ENCODE measurements at regions not wholly inside any gene's neighbourhood (a gene's known extent, or its start where the extent isn't known, plus 50 kb on each side); places are given as distances from the start of the nearest gene placed in this dataset.
A peak's percentile ranks its signal among the peaks of the same experiment; 100 is the strongest.
"Not testable (repeated sequence)": the region's sequence is repeated elsewhere in the genome, so short reads cannot be mapped to it uniquely, and the experiment has no call there.

GRCh38 chr16:54879681-54880080 is 51.0 kb upstream of the IRX5 start:
- DNase-seq (ENCODE audit: low read depth): no peak

DNA sequence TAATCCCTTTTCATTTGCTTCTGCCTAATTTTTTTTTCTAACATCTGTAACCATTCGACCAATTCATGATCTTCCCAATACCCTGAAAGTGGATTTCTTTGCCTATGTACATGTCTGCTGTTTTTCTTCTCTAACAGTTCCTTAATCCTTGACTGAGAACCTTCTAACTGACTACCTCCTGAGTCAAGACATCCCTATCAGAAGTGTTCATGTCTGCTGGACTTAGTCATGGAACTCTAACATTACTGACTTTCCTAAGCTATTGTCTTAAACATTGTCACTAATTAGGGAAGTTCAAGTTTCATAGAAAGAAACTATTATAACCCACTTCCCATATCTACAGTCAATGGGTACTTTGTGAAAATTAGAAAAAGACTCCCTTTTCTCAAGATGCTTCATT is 52.4 kb upstream of the IRX5 start:
- no peak for DNase-seq (ENCODE audit: low read depth)

DNA sequence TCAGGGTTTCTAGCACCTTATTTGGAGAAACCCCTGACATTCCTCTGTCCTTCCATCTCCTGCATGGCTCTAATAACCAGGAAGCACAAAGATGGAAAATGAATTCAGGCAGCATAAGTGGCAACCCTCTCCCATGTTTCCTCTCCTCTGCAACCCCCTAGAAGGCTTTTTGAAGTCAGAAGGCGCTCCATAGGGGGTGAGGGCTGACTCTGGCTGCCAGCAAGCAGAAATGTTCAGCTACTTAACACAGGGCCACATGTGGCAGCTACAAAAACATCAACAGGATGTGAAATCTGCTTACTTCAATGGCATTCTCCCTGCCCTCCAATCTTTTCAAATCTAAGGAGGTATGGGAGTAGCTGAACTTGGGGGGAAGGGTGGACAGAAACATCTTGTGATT is 55.2 kb upstream of the IRX5 start:
- no peak for DNase-seq (ENCODE audit: low read depth)

- DNase-seq (ENCODE audit: low read depth): not testable (repeated sequence)
These were observed 56.8 kb upstream of the IRX5 start for GRCh38 chr16:54873716-54874373.

GRCh38 chr16:54873071-54873470 is 57.6 kb upstream of the IRX5 start:
- no peak for DNase-seq (ENCODE audit: low read depth)

- no peak for DNase-seq (ENCODE audit: low read depth)
These were observed 60.5 kb upstream of the IRX5 start for GRCh38 chr16:54870151-54870550.

GRCh38 chr16:54867302-54867832 is 63.3 kb upstream of the IRX5 start:
- DNase-seq (ENCODE audit: low read depth): no peak

GRCh38 chr16:54862529-54862928 is 68.1 kb upstream of the IRX5 start:
- DNase-seq (ENCODE audit: low read depth): no peak

DNA sequence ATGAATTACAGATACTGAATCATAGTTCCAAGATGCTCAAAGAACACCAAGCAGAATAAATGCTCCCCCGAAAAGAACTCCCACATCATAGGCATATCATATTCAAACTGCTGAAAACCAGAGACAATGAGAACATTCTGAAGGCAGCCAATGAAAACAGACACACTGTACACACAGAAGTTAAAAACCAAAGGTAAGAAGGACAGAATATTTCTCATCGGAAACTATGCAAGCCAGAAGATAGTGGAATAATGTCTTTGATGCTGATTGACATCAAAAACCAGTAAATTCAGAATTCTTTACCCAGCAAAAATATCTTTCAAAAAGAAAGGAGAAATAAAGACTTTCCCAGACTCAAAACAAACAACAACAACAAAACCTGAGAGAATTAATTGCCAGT is 73.8 kb upstream of the IRX5 start:
- DNase-seq (ENCODE audit: low read depth): no peak

- no peak for DNase-seq (ENCODE audit: low read depth)
These were observed 83.1 kb upstream of the IRX5 start for GRCh38 chr16:54847609-54848008.

DNA sequence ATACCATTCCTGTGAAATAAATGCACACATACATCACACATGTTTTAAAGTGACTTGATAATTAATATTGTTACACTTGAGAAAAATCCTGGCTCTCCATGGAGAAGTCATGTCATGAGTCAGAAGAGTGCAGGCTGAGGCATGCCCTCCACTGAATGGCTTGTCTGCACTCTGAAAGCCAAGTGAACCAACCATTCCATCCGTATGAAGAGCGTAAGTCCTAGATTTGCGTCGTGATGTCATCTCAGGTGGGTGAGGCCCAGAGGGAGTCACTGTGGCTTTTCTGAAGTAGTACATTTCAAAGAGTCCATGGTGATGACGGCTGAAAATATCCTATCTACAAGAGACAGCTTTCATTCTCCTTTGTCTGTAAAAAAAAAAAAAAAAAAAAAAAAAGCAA is 83.5 kb upstream of the IRX5 start:
- DNase-seq (ENCODE audit: low read depth): no peak

- DNase-seq (ENCODE audit: low read depth): no peak
These were observed 83.9 kb upstream of the IRX5 start for GRCh38 chr16:54846766-54847165.

- DNase-seq (ENCODE audit: low read depth): no peak
These were observed 87.3 kb upstream of the IRX5 start for GRCh38 chr16:54843424-54843750.

DNA sequence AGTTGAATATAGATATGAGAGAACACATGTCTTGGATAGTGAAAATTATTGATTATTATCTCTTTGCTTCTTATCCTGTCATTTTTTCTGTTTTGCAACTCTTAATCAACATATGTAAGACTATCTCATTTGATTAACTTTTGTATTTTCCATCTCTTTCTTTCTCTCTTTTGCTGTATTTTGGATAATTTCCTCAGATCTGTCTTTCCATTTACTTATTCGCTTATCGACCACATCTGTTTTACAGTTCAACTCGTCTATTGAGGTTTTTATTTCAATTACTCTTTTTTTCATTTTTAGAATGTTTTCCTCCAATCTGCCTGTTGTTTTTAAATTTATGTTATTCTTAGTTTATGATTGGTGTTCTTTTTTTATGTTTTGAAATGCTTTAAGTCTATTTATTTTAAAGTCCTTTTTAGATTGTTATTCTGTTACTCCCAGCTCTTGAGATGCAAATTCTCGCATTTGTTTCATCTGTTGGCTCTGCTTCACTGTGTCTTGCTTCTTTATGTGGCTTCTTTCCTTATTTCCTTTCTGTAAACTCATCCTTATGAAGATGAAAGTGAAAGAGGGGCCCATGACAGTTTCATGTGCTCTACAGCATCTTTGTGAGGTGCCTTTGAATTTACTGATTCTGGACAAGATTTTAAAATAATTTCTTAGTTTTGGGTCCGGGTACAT is 87.8 kb upstream of the IRX5 start:
- no peak for DNase-seq (ENCODE audit: low read depth)

DNA sequence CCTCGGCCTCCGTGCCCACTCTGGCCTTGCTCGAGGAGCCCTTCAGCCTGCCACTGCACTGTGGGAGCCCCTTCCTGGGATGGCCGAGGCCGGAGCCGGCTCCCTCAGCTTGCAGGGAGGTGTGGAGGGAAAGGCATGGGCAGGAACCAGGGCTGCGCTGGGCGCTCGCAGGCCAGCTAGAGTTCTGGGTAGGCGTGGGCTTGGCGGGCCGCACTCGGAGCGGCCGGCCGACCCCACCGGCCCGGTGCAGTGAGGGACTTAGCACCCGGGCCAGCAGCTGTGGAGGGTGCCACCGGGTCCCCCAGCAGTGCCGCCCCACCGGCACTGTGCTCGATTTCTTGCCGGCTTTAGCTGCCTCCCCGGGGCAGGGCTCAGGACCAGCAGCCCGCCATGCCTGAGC is 101.0 kb upstream of the IRX5 start:
- no peak for DNase-seq (ENCODE audit: low read depth)

GRCh38 chr16:54822892-54823291 is 107.8 kb upstream of the IRX5 start:
- no peak for DNase-seq (ENCODE audit: low read depth)

GRCh38 chr16:54822492-54822891 is 108.2 kb upstream of the IRX5 start:
- no peak for DNase-seq (ENCODE audit: low read depth)

GRCh38 chr16:54821731-54822130 is 108.9 kb upstream of the IRX5 start:
- DNase-seq (ENCODE audit: low read depth): no peak

DNA sequence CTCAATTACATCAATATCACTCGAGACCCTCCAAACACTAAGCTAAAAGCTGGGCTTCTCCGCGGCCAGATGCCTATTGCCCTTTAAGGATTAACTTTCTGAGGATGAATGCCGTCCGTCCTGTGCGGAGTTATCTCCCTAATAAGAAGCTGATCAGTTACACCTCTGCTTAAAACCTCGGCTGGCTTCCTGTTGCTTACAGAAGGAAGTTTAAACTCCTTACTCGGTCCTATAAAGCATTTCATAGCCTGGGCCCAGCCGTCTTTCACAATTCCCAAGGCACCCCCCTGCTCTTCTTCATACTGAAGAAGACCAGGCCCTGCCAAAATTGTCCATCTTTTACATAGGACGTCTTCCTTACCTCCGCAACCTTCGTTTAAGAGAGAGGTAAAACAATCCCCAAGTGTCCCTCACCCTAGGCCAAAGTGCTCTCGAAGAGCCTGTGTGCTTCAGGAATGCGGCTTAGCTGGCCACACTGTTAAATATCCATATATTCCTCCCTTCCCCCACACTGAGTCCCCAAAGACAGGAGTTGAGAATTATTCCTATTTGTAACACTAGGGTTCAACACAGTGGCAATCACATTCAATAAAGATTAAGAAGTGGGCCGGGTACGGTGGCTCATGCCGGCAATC is 112.6 kb upstream of the IRX5 start:
- no peak for DNase-seq (ENCODE audit: low read depth)

- DNase-seq (ENCODE audit: low read depth): peak; percentile 23
These were observed 113.2 kb upstream of the IRX5 start for GRCh38 chr16:54817432-54817831.

DNA sequence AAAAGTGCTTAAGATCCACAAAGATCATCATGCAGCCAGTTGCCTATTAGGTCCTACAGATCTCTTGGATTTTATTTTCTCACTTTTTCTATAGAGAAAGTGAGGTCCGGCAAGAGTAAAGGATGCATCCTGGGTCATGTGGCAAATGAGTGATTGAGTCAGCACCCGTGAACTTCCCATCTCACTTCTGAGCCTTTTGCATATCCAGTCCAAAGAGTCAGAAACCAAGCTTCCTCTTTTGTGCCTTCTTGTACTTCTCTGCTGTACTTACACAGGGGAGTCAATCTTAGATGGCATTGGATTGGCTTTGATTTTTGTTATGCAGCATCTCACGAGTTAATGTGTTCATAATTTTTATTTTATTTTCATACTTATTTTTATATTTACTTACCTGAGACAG is 114.2 kb upstream of the IRX5 start:
- no peak for DNase-seq (ENCODE audit: low read depth)

- DNase-seq (ENCODE audit: low read depth): no peak
These were observed 115.5 kb upstream of the IRX5 start for GRCh38 chr16:54815177-54815576.

GRCh38 chr16:54813778-54814177 is 116.9 kb upstream of the IRX5 start:
- no peak for DNase-seq (ENCODE audit: low read depth)

- no peak for DNase-seq (ENCODE audit: low read depth)
These were observed 118.4 kb upstream of the IRX5 start for GRCh38 chr16:54812229-54812628.
